ENCODE measurements at regions not wholly inside any gene's neighbourhood (a gene's known extent, or its start where the extent isn't known, plus 50 kb on each side); places are given as distances from the start of the nearest gene placed in this dataset.

GRCh38 chr2:118219611-118220010, 131.3 kb downstream of the INSIG2 start:
- H3K36me3 ChIP-seq (ENCODE audit: control insufficient read depth, insufficient read depth, low read length): no peaks in the 10 kb centered on the region
- H3K27me3 ChIP-seq (ENCODE audit: control insufficient read depth, insufficient read depth, low read length): no peaks in the 10 kb centered on the region
- FAIRE-seq (no peak), DNase-seq (ENCODE audit: low read depth) (no peak)
- TF ChIP-seq, protein P1, sequence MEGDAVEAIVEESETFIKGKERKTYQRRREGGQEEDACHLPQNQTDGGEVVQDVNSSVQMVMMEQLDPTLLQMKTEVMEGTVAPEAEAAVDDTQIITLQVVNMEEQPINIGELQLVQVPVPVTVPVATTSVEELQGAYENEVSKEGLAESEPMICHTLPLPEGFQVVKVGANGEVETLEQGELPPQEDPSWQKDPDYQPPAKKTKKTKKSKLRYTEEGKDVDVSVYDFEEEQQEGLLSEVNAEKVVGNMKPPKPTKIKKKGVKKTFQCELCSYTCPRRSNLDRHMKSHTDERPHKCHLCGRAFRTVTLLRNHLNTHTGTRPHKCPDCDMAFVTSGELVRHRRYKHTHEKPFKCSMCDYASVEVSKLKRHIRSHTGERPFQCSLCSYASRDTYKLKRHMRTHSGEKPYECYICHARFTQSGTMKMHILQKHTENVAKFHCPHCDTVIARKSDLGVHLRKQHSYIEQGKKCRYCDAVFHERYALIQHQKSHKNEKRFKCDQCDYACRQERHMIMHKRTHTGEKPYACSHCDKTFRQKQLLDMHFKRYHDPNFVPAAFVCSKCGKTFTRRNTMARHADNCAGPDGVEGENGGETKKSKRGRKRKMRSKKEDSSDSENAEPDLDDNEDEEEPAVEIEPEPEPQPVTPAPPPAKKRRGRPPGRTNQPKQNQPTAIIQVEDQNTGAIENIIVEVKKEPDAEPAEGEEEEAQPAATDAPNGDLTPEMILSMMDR (IDR thresholded peaks at IDR 0.05; ENCODE audit: insufficient read depth, low read length, severe bottlenecking): no peak
- no peak overlapping the region for H3K4me3 ChIP-seq (ENCODE audit: low read depth, low read length)

- TF ChIP-seq, protein P1 (IDR thresholded peaks at IDR 0.05; ENCODE audit: insufficient read depth, low read length, severe bottlenecking): no peak
- no peak for FAIRE-seq
- no peak overlapping the region for H3K4me3 ChIP-seq (ENCODE audit: low read depth, low read length)
These were observed 128.0 kb downstream of the INSIG2 start for GRCh38 chr2:118216224-118216623.

DNA sequence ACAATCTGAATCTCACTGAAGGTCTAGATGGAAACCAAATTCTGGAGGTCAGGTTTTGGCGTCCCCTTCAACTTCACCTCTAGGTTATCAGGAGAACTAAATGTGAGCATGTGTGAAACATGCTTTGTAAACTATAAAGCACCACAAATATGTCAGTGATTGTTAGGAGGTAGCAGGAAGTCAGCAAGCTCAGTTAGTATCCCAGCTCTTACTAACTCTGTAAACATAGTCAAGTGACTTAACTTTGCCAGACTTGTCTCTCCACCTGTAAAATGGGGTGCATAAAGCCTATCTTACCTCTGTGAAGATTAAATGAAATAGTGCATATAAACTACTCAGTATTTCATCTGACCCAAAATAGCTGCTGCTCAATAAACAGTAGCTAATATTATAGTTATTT, 121.5 kb downstream of the INSIG2 start:
- no peak for FAIRE-seq
- DNase-seq (ENCODE audit: low read depth): peak; percentile 35
- no peak overlapping the region for H3K4me3 ChIP-seq (ENCODE audit: low read depth, low read length)
- TF ChIP-seq, protein P1 (IDR thresholded peaks at IDR 0.05; ENCODE audit: insufficient read depth, low read length, severe bottlenecking): no peak
- no peaks in the 10 kb centered on the region for H3K36me3 ChIP-seq (ENCODE audit: control insufficient read depth, insufficient read depth, low read length)
- H3K27me3 ChIP-seq (ENCODE audit: control insufficient read depth, insufficient read depth, low read length): no peaks in the 10 kb centered on the region

More at GRCh38 chr2:118216224-118216623, 128.0 kb downstream of the INSIG2 start:
- DNase-seq (ENCODE audit: low read depth): no peak
- Histone ChIP-seq H3K36me3 (ENCODE audit: control insufficient read depth, insufficient read depth, low read length) (no peaks in the 10 kb centered on the region), H3K27me3 (ENCODE audit: control insufficient read depth, insufficient read depth, low read length) (no peaks in the 10 kb centered on the region)

- no peak for DNase-seq (ENCODE audit: low read depth)
- peak; percentile 13 for FAIRE-seq
- TF ChIP-seq, protein P1 (IDR thresholded peaks at IDR 0.05; ENCODE audit: insufficient read depth, low read length, severe bottlenecking): no peak
- no peaks in the 10 kb centered on the region for H3K36me3 ChIP-seq (ENCODE audit: control insufficient read depth, insufficient read depth, low read length)
- H3K27me3 ChIP-seq (ENCODE audit: control insufficient read depth, insufficient read depth, low read length): no peaks in the 10 kb centered on the region
- H3K4me3 ChIP-seq (ENCODE audit: low read depth, low read length): no peak overlapping the region
These were observed 119.6 kb downstream of the INSIG2 start for GRCh38 chr2:118207889-118208288.

DNA sequence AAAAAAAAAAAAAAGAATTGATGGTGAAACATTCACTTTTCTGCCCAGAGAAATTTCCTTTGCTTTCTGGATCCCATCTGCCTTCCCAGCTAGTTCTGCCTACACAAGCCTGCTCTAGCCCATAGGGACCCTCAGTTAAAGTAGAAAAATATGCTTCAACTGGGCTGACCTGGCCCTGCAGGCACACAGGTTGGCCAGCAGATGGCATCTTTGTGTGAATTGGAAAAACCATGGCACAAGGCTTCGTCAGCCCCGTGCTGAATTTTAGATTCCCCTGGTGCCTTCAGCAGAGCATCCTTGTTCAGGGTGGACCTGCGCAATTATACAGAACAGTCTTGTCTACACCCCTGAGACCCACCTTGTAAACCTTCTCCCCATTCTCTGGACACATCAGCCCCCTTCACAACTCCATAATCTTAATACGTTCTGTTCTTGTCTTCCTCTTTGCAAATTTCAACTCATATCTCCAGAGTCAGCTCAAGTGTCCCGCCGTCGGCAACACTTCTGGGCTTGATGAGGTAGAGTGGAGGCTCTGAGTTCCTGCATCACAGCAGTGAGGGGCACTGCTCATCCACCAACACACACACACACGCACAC, 114.5 kb downstream of the INSIG2 start:
- FAIRE-seq (no peak), DNase-seq (ENCODE audit: low read depth) (peak; percentile 41)
- Histone ChIP-seq H3K36me3 (ENCODE audit: control insufficient read depth, insufficient read depth, low read length) (no peaks in the 10 kb centered on the region), H3K27me3 (ENCODE audit: control insufficient read depth, insufficient read depth, low read length) (peaks cover 2% of the 10 kb centered on the region), H3K4me3 (ENCODE audit: low read depth, low read length) (no peak overlapping the region)
- TF ChIP-seq, protein P1 (IDR thresholded peaks at IDR 0.05; ENCODE audit: insufficient read depth, low read length, severe bottlenecking): peak; percentile 90

GRCh38 chr2:118198268-118198667, 110.0 kb downstream of the INSIG2 start:
- FAIRE-seq (no peak), DNase-seq (ENCODE audit: low read depth) (no peak)
- no peak overlapping the region for H3K4me3 ChIP-seq (ENCODE audit: low read depth, low read length)
- TF ChIP-seq, protein P1 (IDR thresholded peaks at IDR 0.05; ENCODE audit: insufficient read depth, low read length, severe bottlenecking): no peak
- H3K36me3 ChIP-seq (ENCODE audit: control insufficient read depth, insufficient read depth, low read length): no peaks in the 10 kb centered on the region
- peaks cover 2% of the 10 kb centered on the region for H3K27me3 ChIP-seq (ENCODE audit: control insufficient read depth, insufficient read depth, low read length)

Data from bronchial epithelial cell (primary cell).